IPS DF 4.7 (cell line): ENCODE measurements at regions not wholly inside any gene's neighbourhood (a gene's known extent, or its start where the extent isn't known, plus 50 kb on each side); places are given as distances from the start of the nearest gene placed in this dataset.

ENCODE experiments used
- DNase-seq: peaks from one replicate; pipeline ENCODE4 v3.0.0-alpha.2; 2013; ENCODE audit warnings: low spot score; ENCODE audit errors: extremely low read depth

DNA sequence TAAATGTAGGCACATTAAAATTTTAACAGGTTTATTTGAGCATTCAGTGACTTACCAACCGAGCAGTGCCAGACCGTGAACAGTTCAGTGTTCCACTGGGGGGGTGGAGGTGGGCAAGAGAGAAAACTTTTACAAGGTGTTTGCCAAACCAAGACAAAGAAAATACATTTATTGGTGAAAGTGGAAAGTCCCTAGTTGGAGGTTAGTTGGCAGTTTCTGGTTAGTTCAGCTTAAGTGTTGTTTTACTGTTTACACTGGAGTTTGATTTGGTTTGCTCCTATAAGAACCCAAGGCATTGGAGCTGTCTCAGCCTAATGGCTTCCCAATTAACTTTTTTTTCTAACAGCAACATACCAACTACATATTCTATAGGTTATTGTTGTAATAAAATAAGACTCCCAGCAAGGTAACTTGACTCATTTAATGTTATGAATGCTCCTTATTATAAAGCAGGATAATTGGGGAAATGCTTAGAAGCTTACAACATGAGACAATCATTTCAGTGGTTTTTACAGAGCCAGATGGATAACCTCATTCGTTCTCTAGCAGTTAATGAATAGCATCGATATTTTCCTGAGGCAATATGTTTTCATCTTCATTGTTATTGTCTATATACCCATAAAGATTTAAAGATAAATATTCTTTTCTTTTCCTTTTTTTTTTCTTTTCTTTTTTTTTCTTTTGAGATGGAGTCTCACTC, 115.8 kb downstream of the ETNK1 start:
- DNase-seq = no peak

DNA sequence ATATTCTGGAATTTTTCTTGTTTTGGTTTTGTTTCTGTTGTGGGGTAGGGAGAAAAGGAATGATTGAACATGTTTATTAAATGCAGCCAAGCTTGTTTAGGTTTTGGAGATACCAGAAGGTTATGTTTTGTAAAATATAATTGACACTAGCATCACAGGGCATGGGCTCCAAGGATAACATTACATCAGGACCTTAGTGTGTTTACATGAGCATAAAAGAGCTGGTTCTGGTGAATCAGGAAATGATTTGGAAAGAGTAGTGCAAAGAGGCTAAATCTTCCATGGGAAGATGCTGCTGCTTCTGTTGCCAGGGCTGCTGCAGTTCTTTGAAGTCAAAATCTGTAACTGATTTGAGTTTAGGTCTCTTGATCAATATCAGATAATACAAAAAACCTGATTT, 118.7 kb downstream of the ETNK1 start:
- no peak for DNase-seq

- no peak for DNase-seq
These were observed 119.2 kb downstream of the ETNK1 start for GRCh38 chr12:22744197-22744596.

GRCh38 chr12:22746720-22747119, 121.7 kb downstream of the ETNK1 start:
- no peak for DNase-seq

DNA sequence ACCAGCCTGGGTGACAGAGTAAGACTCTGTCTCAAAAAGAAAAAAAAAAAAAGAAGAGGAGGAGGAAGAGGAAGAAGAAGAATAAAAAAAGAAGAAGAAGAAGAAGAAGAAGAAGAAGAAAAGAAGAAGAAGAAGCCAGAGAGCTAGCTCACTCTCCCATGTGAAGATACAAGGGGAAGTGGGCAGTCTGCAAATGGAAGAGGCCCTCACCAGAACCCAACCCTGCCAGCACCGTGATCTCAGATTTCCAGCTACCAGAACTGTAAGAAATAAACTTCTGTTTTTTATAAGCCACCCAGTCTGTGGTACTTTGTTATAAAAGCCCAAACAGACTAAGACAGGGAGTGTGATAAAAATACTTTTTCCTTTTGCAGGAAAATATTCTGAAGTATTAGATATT, 130.7 kb downstream of the ETNK1 start:
- DNase-seq = no peak

DNA sequence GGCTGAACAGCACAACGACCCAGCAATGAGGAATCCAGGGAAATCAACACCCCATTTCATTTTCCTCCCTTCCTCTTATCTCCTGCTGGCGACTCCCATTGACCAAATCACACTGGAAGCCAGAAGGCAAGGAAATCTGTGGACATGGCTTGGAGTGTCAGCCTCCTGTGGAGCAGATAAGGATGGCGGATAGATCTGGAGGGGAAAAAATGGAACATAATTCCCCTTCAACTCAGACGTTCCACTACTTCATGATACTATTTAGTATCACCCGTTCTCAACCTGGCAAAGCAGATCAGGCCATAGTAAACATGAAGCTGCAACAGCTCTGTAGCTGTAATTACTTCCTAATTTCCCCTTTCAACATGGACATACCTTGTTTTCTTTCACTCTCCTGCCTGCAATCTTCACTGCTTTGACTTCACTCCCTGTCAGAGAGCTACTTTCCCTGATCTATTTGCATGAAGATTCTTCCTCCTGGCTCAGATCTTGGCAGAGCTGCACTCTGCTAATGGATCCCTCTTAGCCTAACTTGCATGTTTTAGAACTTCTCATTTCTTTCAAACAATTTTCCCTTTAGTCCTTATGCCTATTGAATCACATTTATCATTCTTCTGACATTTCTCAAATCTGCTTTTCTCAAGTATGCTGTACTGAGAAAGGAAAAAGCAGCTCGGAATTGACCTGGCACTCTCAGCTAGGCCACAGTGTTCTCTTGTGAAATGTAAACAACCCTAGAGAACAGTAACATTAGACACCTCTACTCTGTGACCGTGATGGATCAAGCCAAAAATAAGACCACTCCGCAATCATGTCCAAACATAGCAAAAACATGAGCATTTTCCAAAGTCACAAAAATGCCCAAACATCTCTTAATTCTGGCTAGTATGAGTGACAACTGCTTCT, 135.1 kb downstream of the ETNK1 start:
- DNase-seq = no peak

DNA sequence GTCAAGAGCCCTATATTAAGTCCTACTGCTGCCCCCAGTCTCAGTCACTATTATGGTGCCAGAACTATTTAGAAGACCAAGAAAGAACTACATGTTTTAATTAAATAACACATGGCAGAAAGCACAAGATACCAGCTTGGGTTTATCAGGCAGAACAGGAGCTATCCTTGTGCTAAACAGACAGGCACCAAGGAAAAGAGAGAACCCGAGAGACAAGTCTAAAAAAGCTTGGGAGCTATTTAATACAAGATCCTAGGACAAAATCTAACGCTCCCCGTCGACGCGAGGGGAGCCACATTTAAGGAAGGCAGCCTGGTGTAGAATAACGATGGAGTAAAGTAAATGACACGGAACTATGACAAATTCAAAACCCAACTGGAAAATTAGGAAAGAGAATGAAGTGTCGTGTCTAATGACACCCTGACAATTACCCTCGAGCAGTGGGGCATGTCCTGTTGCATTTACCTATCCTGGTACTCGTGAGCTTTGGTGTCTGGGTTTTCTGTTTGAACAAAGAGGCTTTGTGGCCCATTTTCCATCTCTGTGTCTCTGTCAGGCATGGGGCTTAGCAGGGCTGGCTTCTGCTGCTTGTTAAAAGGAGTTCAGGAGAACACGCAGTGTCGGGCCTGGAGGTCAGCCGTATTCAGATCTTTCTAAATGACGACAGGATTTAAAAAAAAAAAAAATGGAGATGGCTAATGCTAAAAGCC, 140.6 kb downstream of the ETNK1 start:
- DNase-seq = no peak

DNA sequence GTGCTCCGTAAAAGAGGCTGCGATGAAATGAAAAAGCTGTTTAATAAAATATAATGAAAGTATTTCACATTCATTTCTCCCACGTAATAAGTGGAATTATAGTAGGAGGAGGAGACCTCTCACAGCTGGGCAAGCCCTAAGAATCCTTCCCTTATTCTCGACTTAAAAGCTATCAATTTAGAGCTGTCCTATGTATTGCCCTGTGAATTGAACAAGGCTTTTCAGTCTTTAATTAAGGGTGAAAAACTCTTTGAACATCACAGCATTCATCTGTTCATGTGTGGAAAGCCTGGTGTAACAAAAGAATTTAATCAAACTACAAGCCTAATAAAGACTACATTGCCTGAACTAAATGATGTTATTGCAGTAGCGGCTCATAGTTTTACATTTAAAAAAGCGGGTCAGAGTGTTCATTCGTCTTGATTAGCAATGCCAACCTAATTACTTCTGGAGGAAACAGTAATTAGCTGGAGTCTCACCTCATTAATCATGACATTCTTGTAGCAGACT, 142.0 kb downstream of the ETNK1 start:
- no peak for DNase-seq

DNA sequence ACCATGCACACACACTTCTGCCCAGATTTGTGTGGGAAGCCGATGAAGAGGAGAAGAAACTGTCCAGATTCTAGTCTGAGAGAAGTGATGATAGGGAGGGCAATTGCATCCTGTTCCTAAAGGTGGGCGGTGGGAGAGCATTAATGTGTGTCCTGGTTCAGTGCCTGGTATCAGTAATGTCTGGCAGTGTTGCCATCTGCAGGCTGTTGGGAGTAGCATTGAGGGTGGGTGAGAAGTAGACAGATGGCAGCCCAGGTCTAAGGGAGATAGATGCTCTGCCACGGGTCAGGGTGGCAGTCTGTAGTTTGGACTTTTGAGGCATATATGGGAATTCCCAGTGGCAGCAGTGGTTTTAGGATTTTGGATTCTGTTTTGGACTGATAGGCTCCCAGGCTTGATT, 156.4 kb downstream of the ETNK1 start:
- DNase-seq = no peak

- DNase-seq = no peak
These were observed 162.6 kb downstream of the ETNK1 start for GRCh38 chr12:22787557-22787956.

DNA sequence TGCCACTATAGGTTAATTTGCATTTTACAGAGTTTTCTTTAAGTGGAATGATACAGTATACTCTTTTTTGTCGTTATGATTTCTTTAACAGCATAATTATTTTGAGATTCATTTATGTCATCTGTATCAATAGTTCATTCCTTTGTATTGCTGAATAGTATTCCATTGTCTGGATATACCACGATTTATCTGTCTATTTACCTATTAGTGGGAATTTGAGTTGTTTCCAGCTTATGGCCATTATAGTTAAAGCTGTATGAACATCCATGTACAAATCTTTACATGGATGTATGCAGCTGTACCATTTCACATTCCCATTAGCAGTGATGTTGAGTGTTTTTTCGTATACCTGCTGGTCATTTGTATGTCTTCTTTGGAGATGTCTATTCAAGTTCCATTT, 163.9 kb downstream of the ETNK1 start:
- DNase-seq = no peak

DNA sequence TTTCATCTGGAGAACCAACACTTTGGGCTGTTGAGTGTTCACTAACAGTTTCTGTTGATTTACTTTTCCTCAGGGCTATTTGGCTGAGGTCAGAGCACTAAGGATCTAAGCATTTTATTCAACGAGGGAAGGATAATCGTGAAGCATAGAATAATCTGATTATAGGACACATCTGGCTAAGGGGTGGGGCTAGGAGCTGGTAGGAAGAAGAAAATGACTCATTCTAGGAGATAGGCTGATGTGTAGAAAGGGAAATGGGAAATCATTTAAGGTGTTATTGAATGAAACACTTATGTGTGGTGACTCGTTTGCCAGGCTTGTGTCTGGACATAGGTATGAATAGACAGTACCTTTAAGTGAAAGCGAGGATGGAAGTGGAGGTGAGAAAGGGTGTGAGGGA, 167.2 kb downstream of the ETNK1 start:
- no peak for DNase-seq

GRCh38 chr12:22794017-22794416, 169.0 kb downstream of the ETNK1 start:
- DNase-seq = no peak

- DNase-seq = no peak
These were observed 172.1 kb downstream of the ETNK1 start for GRCh38 chr12:22796941-22797630.

DNA sequence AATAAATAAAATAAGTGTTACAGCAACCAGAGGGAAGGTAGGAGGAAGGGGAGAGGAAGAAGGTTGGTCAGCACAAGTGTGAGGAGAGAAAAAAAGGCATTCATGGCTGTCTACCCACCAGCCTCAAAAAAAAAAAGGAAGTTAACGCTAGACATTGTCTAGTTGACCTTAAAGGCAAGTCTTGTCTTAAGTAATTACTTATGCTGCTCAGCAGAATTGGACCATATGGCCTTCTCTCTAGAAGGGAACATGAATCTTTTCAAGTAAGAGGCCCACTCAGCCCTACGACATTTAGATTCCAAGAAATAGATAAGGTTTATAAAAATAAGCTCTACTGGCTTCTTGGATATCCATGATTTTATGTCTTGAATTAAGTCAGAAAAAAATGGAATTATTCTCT, 172.7 kb downstream of the ETNK1 start:
- DNase-seq = no peak

GRCh38 chr12:22798116-22798515, 173.1 kb downstream of the ETNK1 start:
- no peak for DNase-seq

DNA sequence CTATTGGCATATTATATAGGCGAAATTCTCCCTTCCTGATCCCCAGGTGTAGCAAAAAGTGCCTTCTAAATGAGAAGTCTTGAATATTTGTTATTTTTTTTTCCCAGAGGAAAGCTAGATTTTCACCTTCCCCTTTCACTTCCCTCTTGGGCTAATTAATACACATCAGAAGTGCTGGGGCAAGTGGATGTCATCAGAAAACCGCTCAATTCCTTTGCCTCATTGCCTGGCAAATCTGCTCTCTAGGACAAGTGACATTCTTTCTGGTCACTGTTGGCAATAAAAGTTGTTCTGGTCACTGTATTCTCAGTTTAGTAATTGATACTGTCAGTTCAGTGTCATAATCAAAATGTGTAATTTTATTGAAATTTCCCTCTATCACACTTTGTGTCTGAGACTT, 174.5 kb downstream of the ETNK1 start:
- no peak for DNase-seq

- no peak for DNase-seq
These were observed 175.4 kb downstream of the ETNK1 start for GRCh38 chr12:22800332-22800731.

DNA sequence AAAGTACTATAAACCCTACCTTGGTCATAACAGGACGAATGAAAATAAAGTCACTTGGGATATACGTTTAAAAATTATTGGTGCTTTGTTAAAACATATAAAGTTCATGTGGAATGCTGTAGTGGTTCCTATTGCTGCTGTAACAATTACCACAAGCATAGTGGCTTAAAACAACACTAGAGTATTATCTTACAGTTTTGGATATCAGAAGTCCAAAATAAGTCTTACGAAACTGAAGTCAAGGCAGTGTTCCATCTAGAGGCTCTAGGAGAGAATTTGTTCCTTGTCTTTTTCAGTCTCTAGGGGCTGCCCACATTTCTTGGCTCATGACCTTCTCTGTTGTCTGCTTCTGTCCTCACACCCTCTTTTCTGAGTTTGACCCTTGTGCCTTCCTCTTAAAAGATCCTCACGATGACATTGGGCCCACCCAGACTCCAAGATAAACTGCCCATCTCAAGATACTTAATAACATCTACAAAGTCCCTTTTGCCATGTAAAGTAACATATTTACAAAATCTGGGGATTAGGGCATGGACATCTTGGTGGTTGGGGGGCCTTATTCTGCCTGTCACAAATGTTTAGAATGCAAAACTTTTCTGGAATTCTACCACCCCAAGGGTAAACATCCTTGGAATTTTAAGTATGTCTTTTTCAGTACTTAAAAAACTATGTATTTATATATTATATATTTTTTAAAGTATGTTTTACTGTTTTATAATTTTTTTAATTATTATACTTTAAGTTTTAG, 178.1 kb downstream of the ETNK1 start:
- DNase-seq = no peak

DNA sequence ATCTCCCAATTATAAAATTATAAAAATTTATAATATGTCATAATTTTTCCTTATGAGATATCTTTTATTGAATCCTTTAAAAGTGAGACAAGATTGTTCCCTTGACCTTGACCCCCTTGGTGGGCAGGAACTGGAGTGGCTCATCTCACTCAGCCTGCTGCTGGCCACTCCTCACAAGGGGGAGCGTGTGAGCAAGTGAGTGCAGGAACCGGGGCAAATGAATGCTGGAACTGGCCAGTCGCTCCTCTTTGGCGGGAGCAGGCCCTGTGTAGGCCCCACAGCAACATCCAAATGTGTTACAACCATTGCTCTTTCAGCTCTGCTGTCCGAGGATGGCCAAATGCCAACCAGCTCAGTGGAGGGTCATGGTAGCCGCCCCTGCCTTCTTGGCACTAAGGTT, 178.8 kb downstream of the ETNK1 start:
- DNase-seq = no peak

GRCh38 chr12:22808860-22809259, 183.9 kb downstream of the ETNK1 start:
- DNase-seq = no peak
